Stimulated activated CD8-positive, alpha-beta memory T cell treated with anti-CD3 and anti-CD28 coated beads, Interleukin-15, amount 100 ng/mL, for 1 hour (primary cell): ENCODE measurements at regions not wholly inside any gene's neighbourhood (a gene's known extent, or its start where the extent isn't known, plus 50 kb on each side); places are given as distances from the start of the nearest gene placed in this dataset.

Source experiments
- DNase-seq: peaks from one replicate; pipeline ENCODE4 v3.0.0-alpha.2; 2020; ENCODE audit warnings: low read depth

DNA sequence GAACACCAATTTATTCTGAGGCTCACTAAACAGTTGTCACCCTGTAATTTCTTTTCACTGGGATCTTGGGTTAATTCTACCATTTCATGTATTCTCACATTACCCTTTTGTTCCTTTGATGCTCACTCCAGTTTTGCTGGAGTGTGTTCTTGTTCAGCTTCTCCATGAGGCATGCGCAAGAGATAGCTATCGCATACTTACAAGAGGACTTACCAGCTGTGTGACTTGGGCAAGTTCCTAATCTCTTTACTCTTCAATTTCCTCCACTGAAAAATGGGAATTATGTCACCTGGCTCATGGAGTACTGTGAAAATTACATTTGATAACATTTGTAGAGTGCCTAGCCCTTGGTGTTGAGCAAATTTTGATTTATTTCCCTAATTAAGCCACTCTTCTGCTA is 56.5 kb upstream of the JDP2 start:
- no peak for DNase-seq

DNA sequence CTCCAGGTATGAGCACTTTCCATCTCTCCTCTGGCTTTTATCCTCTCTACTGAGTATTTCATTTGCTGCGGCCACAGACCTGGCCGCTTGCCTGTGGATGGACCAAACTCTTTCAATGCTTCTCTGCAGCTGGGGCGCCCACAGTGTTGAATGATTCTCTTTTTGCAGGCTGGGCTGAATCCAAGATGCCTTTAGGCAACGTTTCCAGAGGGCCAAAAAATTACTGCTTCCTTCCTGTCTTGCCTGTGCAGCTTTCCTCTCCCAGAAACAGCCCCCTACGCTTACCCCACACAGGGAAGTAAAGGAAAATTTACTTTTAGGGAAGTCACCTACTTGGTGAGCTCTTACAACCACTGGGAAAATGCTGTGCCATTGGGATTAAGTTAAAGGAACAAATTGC is 55.6 kb upstream of the JDP2 start:
- no peak for DNase-seq

DNA sequence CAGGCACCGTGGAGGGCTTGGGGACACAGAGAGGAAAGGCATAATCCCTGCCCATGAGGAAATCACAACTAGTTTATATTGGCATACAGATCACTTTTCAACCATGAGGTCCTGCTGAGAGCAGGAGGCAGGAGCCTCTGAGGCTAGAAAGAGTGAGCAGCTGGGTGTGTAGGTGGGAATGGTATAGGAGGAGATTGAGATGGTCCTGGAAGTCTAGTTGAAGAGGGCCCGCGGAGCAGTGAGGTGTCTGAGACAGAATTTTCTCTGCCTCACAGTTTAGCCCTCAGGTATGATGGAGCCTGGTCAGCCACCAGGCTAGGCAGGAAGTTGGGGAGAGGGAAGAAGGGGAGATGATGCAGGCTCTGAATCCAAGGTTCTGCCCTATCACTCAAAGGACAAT is 54.7 kb upstream of the JDP2 start:
- DNase-seq, result no peak

DNA sequence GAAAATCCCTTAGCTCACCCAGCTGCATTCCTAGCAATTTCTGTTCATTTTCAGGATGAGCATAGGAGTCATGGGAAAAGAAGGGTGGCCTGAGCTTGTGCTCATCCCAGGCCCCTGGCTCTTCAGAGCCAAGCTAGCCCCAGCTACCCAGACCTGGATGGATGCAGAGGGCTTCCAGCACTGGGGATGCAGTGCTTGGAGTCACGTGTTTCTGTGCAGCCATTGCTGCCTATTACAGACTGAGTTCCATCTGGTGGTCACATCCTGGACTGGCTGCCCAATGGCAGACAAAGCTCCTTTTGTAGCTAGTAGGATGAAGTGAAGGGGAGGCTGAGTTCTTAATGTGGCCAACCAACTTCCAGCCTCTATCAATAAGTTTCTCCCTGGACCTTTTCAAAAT is 54.2 kb upstream of the JDP2 start:
- DNase-seq, result no peak

DNA sequence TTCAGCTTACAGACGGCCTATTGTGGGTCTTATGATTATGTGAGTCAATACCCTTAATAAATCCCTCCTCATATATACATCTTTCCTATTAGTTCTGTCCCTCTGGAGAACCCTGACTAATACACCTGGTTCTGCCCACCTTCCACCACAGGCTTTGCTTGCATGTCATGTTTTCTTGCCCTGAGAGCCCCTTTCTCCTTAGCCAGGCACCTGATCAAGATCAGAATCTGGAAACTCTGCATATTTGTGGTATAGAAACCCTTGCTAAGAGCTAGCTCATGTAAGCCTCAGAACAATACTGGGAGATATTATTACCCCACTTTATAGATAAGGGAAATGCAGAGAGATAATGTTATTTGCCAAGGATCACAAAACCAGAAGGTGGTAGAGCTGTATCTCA is 52.9 kb upstream of the JDP2 start:
- DNase-seq, result no peak

DNA sequence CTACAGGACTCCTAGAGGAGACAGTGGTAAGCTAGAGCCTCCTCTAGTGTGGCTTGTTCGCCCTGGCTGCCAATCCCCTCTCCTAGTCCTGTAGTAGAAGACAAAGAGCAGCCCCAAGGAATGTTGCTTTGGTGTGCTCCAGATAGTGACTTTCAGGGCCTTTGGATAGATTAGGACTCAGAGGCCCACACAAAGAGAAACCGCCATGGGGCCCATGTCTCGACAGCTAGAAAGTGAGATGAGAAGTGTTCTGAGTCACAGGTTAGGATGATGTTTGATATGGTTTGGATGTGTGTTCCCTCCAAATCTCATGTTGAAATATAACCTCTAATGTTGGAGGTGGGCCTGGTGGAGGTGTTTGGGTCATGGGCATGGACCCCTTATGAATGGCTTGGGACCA is 51.8 kb upstream of the JDP2 start:
- DNase-seq, result no peak
